Neural progenitor cell (in vitro differentiated cells): ENCODE measurements at regions not wholly inside any gene's neighbourhood (a gene's known extent, or its start where the extent isn't known, plus 50 kb on each side); places are given as distances from the start of the nearest gene placed in this dataset.

Experiments used
- CTCF ChIP-seq: fragments of 200-600 bp; sonication (generic); IDR thresholded peaks from 2 replicates; pipeline ENCODE4 v1.5.1; 2017; ENCODE audit warnings: antibody characterized with exemption, mild to moderate bottlenecking
- EZH2 ChIP-seq: fragments of 200-600 bp; sonication (generic); IDR thresholded peaks from 2 replicates; pipeline ENCODE4 v1.6.1; 2017; ENCODE audit warnings: antibody characterized with exemption, mild to moderate bottlenecking, moderate library complexity
- EZH2phosphoT487 ChIP-seq: fragments of 200-600 bp; sonication (generic); IDR thresholded peaks from 2 replicates; pipeline ENCODE4 v1.6.1; 2017; ENCODE audit warnings: antibody characterized with exemption

GRCh38 chr20:41750137-41750536 lies 132.0 kb upstream of the CHD6 start:
- TF ChIP-seq CTCF = no peak
- no peak for TF ChIP-seq EZH2
- TF ChIP-seq EZH2phosphoT487 = no peak
